22Rv1 (cell line): ENCODE measurements at regions not wholly inside any gene's neighbourhood (a gene's known extent, or its start where the extent isn't known, plus 50 kb on each side); places are given as distances from the start of the nearest gene placed in this dataset.

Experiments
- ZFX ChIP-seq: fragments of 450-650 bp; IDR thresholded peaks from 2 replicates; pipeline ENCODE4 v1.6.1; 2017; ENCODE audit warnings: antibody characterized with exemption, borderline replicate concordance
- TF ChIP-seq, protein P1 (sequence below): fragments of 450-650 bp; IDR thresholded peaks from 2 replicates; pipeline ENCODE4 v1.5.1; 2017; ENCODE audit warnings: mild to moderate bottlenecking

DNA sequence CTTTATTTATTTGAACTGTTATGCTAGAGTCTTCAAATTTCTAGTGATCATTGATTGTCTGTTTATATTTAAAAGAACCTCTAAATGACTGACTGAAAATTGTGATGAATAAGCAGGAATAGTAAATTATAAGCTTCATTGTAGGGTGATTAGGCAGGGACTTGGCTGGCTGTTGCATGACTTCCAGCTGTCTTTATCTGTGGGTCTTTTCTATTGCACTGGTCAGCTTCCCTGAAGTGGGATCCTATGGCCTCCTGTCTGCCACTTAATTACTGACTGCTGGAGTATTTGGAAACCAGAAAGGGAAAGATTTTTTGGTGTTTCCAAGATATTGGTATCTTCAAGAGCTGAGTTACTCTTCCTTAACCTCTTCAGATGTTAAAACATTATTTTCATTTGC, 123.0 kb upstream of the CCNH start:
- TF ChIP-seq, protein P1, sequence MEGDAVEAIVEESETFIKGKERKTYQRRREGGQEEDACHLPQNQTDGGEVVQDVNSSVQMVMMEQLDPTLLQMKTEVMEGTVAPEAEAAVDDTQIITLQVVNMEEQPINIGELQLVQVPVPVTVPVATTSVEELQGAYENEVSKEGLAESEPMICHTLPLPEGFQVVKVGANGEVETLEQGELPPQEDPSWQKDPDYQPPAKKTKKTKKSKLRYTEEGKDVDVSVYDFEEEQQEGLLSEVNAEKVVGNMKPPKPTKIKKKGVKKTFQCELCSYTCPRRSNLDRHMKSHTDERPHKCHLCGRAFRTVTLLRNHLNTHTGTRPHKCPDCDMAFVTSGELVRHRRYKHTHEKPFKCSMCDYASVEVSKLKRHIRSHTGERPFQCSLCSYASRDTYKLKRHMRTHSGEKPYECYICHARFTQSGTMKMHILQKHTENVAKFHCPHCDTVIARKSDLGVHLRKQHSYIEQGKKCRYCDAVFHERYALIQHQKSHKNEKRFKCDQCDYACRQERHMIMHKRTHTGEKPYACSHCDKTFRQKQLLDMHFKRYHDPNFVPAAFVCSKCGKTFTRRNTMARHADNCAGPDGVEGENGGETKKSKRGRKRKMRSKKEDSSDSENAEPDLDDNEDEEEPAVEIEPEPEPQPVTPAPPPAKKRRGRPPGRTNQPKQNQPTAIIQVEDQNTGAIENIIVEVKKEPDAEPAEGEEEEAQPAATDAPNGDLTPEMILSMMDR: no peak
- TF ChIP-seq ZFX: no peak
